HEK293 (cell line): ENCODE measurements at regions not wholly inside any gene's neighbourhood (a gene's known extent, or its start where the extent isn't known, plus 50 kb on each side); places are given as distances from the start of the nearest gene placed in this dataset.

Experiments
- IKZF3 ChIP-seq: fragments of 450-650 bp; IDR thresholded peaks from 2 replicates; pipeline ENCODE4 v1.5.0; 2018; ENCODE audit warnings: missing biosample characterization, mild to moderate bottlenecking, missing genetic modification characterization, moderate library complexity
- TCF7L2 ChIP-seq: IDR thresholded peaks from 2 replicates; pipeline ENCODE4 v1.6.1; 2011; ENCODE audit warnings: low read depth, mild to moderate bottlenecking, inconsistent platforms, low read length, moderate library complexity, borderline replicate concordance
- ZNF311 ChIP-seq: fragments of 450-650 bp; formaldehyde crosslinking; IDR thresholded peaks from 2 replicates; pipeline ENCODE4 v1.5.1; 2017; ENCODE audit warnings: missing biosample characterization, missing genetic modification characterization, borderline replicate concordance
- ZNF426 ChIP-seq: fragments of 450-650 bp; formaldehyde crosslinking; IDR thresholded peaks from 2 replicates; pipeline ENCODE4 v1.5.1; 2017; ENCODE audit warnings: missing biosample characterization, missing genetic modification characterization, mild to moderate bottlenecking, inconsistent platforms, moderate library complexity
- ZNF626 ChIP-seq: fragments of 450-650 bp; sonication (Bioruptor Pico); formaldehyde crosslinking; IDR thresholded peaks from 2 replicates; pipeline ENCODE4 v1.5.1; 2018; ENCODE audit warnings: missing biosample characterization, missing genetic modification characterization, inconsistent platforms
- TF ChIP-seq, protein P1 (sequence below): fragments of 450-650 bp; formaldehyde crosslinking; IDR thresholded peaks from 2 replicates; pipeline ENCODE4 v1.5.1; 2016; ENCODE audit warnings: missing biosample characterization, missing genetic modification characterization
- TF ChIP-seq, protein P2 (sequence below): sonication (generic); formaldehyde crosslinking; IDR thresholded peaks from 2 replicates; pipeline ENCODE4 v1.8.1; 2022; ENCODE audit warnings: mild to moderate bottlenecking, moderate library complexity, missing genetic modification reagents
- TF ChIP-seq, protein P3 (sequence below): fragments of 450-650 bp; formaldehyde crosslinking; IDR thresholded peaks from 2 replicates; pipeline ENCODE4 v1.5.1; 2016; ENCODE audit warnings: missing biosample characterization, missing genetic modification characterization
- TF ChIP-seq, protein P4 (sequence below): fragments of 450-650 bp; formaldehyde crosslinking; IDR thresholded peaks from 2 replicates; pipeline ENCODE4 v1.5.1; 2016; ENCODE audit warnings: missing biosample characterization, missing genetic modification characterization

DNA sequence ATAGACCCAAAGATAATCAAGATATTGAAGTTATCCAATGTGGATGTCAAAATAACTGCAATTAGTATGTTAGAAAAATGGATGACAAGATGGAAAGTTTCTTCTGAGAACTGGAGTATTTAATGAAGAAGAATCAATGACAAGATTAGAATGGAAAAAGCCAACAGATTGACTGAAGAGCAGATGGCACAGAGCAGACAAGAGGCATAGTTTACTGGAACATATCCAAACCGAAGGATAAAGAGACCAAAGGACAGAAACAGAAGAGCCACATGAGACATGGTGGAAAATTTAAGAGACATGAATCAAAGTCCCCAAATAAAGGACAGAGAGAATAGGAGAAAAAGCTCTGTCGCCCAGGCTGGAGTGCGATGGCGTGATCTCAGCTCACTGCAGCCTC, 89.6 kb upstream of the RXFP2 start:
- TF ChIP-seq, protein P1, sequence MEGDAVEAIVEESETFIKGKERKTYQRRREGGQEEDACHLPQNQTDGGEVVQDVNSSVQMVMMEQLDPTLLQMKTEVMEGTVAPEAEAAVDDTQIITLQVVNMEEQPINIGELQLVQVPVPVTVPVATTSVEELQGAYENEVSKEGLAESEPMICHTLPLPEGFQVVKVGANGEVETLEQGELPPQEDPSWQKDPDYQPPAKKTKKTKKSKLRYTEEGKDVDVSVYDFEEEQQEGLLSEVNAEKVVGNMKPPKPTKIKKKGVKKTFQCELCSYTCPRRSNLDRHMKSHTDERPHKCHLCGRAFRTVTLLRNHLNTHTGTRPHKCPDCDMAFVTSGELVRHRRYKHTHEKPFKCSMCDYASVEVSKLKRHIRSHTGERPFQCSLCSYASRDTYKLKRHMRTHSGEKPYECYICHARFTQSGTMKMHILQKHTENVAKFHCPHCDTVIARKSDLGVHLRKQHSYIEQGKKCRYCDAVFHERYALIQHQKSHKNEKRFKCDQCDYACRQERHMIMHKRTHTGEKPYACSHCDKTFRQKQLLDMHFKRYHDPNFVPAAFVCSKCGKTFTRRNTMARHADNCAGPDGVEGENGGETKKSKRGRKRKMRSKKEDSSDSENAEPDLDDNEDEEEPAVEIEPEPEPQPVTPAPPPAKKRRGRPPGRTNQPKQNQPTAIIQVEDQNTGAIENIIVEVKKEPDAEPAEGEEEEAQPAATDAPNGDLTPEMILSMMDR (tag by site-specific recombination), result no peak
- TF ChIP-seq ZNF311 (tag by site-specific recombination), result no peak
- no peak for TF ChIP-seq ZNF626 (tag by site-specific recombination)
- TF ChIP-seq, protein P2, sequence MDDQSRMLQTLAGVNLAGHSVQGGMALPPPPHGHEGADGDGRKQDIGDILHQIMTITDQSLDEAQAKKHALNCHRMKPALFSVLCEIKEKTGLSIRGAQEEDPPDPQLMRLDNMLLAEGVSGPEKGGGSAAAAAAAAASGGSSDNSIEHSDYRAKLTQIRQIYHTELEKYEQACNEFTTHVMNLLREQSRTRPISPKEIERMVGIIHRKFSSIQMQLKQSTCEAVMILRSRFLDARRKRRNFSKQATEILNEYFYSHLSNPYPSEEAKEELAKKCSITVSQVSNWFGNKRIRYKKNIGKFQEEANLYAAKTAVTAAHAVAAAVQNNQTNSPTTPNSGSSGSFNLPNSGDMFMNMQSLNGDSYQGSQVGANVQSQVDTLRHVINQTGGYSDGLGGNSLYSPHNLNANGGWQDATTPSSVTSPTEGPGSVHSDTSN, result no peak
- no peak for TF ChIP-seq TCF7L2
- TF ChIP-seq ZNF426 (tag by site-specific recombination), result no peak
- TF ChIP-seq, protein P3, sequence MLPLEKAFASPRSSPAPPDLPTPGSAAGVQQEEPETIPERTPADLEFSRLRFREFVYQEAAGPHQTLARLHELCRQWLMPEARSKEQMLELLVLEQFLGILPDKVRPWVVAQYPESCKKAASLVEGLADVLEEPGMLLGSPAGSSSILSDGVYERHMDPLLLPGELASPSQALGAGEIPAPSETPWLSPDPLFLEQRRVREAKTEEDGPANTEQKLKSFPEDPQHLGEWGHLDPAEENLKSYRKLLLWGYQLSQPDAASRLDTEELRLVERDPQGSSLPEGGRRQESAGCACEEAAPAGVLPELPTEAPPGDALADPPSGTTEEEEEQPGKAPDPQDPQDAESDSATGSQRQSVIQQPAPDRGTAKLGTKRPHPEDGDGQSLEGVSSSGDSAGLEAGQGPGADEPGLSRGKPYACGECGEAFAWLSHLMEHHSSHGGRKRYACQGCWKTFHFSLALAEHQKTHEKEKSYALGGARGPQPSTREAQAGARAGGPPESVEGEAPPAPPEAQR (tag by site-specific recombination), result no peak
- TF ChIP-seq, protein P4, sequence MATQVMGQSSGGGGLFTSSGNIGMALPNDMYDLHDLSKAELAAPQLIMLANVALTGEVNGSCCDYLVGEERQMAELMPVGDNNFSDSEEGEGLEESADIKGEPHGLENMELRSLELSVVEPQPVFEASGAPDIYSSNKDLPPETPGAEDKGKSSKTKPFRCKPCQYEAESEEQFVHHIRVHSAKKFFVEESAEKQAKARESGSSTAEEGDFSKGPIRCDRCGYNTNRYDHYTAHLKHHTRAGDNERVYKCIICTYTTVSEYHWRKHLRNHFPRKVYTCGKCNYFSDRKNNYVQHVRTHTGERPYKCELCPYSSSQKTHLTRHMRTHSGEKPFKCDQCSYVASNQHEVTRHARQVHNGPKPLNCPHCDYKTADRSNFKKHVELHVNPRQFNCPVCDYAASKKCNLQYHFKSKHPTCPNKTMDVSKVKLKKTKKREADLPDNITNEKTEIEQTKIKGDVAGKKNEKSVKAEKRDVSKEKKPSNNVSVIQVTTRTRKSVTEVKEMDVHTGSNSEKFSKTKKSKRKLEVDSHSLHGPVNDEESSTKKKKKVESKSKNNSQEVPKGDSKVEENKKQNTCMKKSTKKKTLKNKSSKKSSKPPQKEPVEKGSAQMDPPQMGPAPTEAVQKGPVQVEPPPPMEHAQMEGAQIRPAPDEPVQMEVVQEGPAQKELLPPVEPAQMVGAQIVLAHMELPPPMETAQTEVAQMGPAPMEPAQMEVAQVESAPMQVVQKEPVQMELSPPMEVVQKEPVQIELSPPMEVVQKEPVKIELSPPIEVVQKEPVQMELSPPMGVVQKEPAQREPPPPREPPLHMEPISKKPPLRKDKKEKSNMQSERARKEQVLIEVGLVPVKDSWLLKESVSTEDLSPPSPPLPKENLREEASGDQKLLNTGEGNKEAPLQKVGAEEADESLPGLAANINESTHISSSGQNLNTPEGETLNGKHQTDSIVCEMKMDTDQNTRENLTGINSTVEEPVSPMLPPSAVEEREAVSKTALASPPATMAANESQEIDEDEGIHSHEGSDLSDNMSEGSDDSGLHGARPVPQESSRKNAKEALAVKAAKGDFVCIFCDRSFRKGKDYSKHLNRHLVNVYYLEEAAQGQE (tag by site-specific recombination), result no peak
- TF ChIP-seq IKZF3 (tag by site-specific recombination), result no peak
